ENCODE measurements at regions not wholly inside any gene's neighbourhood (a gene's known extent, or its start where the extent isn't known, plus 50 kb on each side); places are given as distances from the start of the nearest gene placed in this dataset.

DNA sequence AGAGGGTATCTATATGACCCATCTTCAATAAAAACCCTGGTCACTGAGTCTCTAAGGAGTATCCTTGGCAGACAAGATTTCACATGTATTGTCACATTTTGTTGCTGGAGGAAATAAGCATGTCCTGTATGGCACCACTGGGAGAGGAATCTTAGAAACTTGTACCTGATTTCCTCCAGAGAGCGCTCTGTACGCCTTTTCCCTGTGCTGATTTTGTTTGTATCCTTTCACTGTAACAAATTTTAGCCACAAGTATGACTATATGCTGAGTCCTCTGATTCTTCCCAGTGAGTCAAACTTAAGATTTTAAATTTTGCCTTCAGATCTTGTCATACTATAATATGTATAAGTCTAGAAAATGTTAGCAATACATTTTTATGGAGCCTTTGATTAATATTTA lies 102.8 kb downstream of the ITIH6 start:
- TF ChIP-seq EZH2 (IDR thresholded peaks at IDR 0.05; ENCODE audit: borderline replicate concordance, low read length), result no peak
- TF ChIP-seq, protein P1, sequence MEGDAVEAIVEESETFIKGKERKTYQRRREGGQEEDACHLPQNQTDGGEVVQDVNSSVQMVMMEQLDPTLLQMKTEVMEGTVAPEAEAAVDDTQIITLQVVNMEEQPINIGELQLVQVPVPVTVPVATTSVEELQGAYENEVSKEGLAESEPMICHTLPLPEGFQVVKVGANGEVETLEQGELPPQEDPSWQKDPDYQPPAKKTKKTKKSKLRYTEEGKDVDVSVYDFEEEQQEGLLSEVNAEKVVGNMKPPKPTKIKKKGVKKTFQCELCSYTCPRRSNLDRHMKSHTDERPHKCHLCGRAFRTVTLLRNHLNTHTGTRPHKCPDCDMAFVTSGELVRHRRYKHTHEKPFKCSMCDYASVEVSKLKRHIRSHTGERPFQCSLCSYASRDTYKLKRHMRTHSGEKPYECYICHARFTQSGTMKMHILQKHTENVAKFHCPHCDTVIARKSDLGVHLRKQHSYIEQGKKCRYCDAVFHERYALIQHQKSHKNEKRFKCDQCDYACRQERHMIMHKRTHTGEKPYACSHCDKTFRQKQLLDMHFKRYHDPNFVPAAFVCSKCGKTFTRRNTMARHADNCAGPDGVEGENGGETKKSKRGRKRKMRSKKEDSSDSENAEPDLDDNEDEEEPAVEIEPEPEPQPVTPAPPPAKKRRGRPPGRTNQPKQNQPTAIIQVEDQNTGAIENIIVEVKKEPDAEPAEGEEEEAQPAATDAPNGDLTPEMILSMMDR (IDR thresholded peaks at IDR 0.05; ENCODE audit: low read length), result no peak

DNA sequence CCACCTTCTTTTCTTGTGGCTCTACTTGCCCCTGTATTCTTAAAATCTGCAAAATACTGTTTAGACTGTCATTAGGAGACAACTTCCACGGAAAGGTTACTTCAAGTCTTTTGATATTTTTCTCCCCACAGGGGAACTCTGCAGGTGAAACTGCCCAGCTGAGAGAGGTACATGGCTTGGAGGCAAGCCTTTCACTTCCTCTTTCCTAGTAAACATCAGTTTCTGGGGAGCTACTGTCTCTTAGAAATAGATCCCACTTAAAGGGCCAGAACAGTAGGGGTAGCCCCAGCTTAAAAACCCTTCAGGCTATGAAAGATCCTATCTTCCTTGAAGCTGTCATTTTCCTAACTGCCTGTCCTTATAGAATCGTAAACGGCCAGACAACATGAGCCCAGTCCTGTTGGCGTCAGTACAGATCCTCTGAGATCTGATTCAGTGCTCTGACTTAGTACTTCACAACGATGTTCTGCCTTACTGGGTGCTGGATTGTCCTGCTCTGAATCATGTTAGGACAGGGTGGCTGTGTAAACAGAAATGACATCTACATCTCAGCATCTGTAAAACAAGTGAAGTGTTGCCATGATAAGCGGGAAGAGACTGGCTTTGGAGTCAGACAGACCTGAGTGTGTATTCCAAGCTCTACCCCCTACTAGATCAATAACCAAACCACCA lies 102.1 kb downstream of the ITIH6 start:
- H3K27ac ChIP-seq (ENCODE audit: low read depth, low read length, poor library complexity, severe bottlenecking), result no peak overlapping the region
- no peaks in the 10 kb centered on the region for H3K36me3 ChIP-seq (ENCODE audit: insufficient read depth, low read length)
- H3K4me1 ChIP-seq (ENCODE audit: insufficient read depth, low read length, severe bottlenecking), result peaks cover 11% of the 10 kb centered on the region
- H2AFZ ChIP-seq (ENCODE audit: low read length), result no peak overlapping the region
- no peak overlapping the region for H3K4me3 ChIP-seq (ENCODE audit: low read depth, low read length, poor library complexity, severe bottlenecking)
- no peaks in the 10 kb centered on the region for H4K20me1 ChIP-seq (ENCODE audit: insufficient read depth, low read length)
- no peaks in the 10 kb centered on the region for H3F3A ChIP-seq (ENCODE audit: insufficient read depth, low read length)
- H3K27me3 ChIP-seq (ENCODE audit: insufficient read depth, low read length), result no peaks in the 10 kb centered on the region
- no peak for TF ChIP-seq EZH2 (IDR thresholded peaks at IDR 0.05; ENCODE audit: borderline replicate concordance, low read length)
- TF ChIP-seq, protein P1 (IDR thresholded peaks at IDR 0.05; ENCODE audit: low read length), result no peak
- no peaks in the 10 kb centered on the region for H3K9me3 ChIP-seq (ENCODE audit: low read length)
- H3K79me2 ChIP-seq (ENCODE audit: insufficient read depth, low read length), result no peaks in the 10 kb centered on the region
- H3K9ac ChIP-seq (ENCODE audit: low read length), result no peak overlapping the region
- no peak overlapping the region for H3K4me2 ChIP-seq (ENCODE audit: low read length)
- H3K9me2 ChIP-seq (ENCODE audit: low read depth, low read length), result no peaks in the 10 kb centered on the region

More for the DNA sequence above, 102.8 kb downstream of the ITIH6 start:
- H4K20me1 ChIP-seq (ENCODE audit: insufficient read depth, low read length), result no peaks in the 10 kb centered on the region
- no peaks in the 10 kb centered on the region for H3K27me3 ChIP-seq (ENCODE audit: insufficient read depth, low read length)
- no peaks in the 10 kb centered on the region for H3K9me2 ChIP-seq (ENCODE audit: low read depth, low read length)
- no peak overlapping the region for H3K4me3 ChIP-seq (ENCODE audit: low read depth, low read length, poor library complexity, severe bottlenecking)
- no peaks in the 10 kb centered on the region for H3K36me3 ChIP-seq (ENCODE audit: insufficient read depth, low read length)
- no peak overlapping the region for H3K4me2 ChIP-seq (ENCODE audit: low read length)
- no peak overlapping the region for H3K9ac ChIP-seq (ENCODE audit: low read length)
- no peaks in the 10 kb centered on the region for H3K9me3 ChIP-seq (ENCODE audit: low read length)
- H3K4me1 ChIP-seq (ENCODE audit: insufficient read depth, low read length, severe bottlenecking), result peaks cover 11% of the 10 kb centered on the region
- H3K79me2 ChIP-seq (ENCODE audit: insufficient read depth, low read length), result no peaks in the 10 kb centered on the region
- no peak overlapping the region for H2AFZ ChIP-seq (ENCODE audit: low read length)
- H3F3A ChIP-seq (ENCODE audit: insufficient read depth, low read length), result no peaks in the 10 kb centered on the region
- H3K27ac ChIP-seq (ENCODE audit: low read depth, low read length, poor library complexity, severe bottlenecking), result no peak overlapping the region
